DND-41 (cell line): ENCODE measurements at regions not wholly inside any gene's neighbourhood (a gene's known extent, or its start where the extent isn't known, plus 50 kb on each side); places are given as distances from the start of the nearest gene placed in this dataset.

Source experiments
- ATAC-seq: fragments of 200-7000 bp; cut with Tn5 transposase; 3 replicates; pipeline ENCODE4 v1.9.1; 2021; ENCODE audit warnings: low read depth; ENCODE audit not compliant: insufficient read depth
- DNase-seq: peaks from one replicate; pipeline ENCODE4 v3.0.0-alpha.2; 2020
- H2AFZ ChIP-seq: 2 replicates; pipeline ENCODE4 v1.6.0; 2012; ENCODE audit warnings: low read depth, low read length
- H3K27ac ChIP-seq: 2 replicates; pipeline ENCODE4 v1.5.1; 2012; ENCODE audit warnings: low read length, inconsistent platforms
- H3K27me3 ChIP-seq: fragments of 200-600 bp; sonication (generic); 2 replicates; pipeline ENCODE4 v1.6.0; 2012; ENCODE audit warnings: low read length, mild to moderate bottlenecking, inconsistent platforms; ENCODE audit not compliant: insufficient read depth, poor library complexity
- H3K36me3 ChIP-seq: 2 replicates; pipeline ENCODE4 v1.5.1; 2012; ENCODE audit warnings: low read length, inconsistent platforms; ENCODE audit not compliant: insufficient read depth
- H3K4me1 ChIP-seq: 2 replicates; pipeline ENCODE4 v1.5.1; 2012; ENCODE audit warnings: mild to moderate bottlenecking, low read length; ENCODE audit not compliant: insufficient read depth
- H3K4me2 ChIP-seq: 2 replicates; pipeline ENCODE4 v1.6.0; 2012; ENCODE audit warnings: mild to moderate bottlenecking, moderate library complexity, low read length, inconsistent platforms; ENCODE audit not compliant: insufficient read depth
- H3K4me3 ChIP-seq, 2 experiments: fragments of 200-600 bp in 1 of 2; shearing (Covaris generic) in 1 of 2; 2 replicates each; pipeline ENCODE4 v1.5.1; 2012 to 2016; ENCODE audit warnings: inconsistent platforms in 2 of 2, low read length in 2 of 2, mild to moderate bottlenecking in 2 of 2, low read depth in 1 of 2, moderate library complexity in 1 of 2
- H3K79me2 ChIP-seq: 2 replicates; pipeline ENCODE4 v1.6.0; 2012; ENCODE audit warnings: low read length, inconsistent platforms; ENCODE audit not compliant: insufficient read depth
- H3K9ac ChIP-seq: 2 replicates; pipeline ENCODE4 v1.6.0; 2012; ENCODE audit warnings: low read depth, mild to moderate bottlenecking, inconsistent platforms, low read length, moderate library complexity
- H3K9me3 ChIP-seq: 2 replicates; pipeline ENCODE4 v1.5.1; 2012; ENCODE audit warnings: low read length, moderate library complexity, mild to moderate bottlenecking, inconsistent platforms; ENCODE audit not compliant: insufficient read depth, severe bottlenecking
- H4K20me1 ChIP-seq: 2 replicates; pipeline ENCODE4 v1.6.0; 2012; ENCODE audit warnings: low read length; ENCODE audit not compliant: insufficient read depth
- CTCF ChIP-seq: IDR thresholded peaks from 2 replicates; pipeline ENCODE4 v1.5.1; 2012; ENCODE audit warnings: borderline replicate concordance, low read length, moderate library complexity, mild to moderate bottlenecking; ENCODE audit not compliant: poor library complexity, severe bottlenecking; ENCODE audit errors: extremely low read depth
- EZH2 ChIP-seq: IDR thresholded peaks from 3 replicates; pipeline ENCODE4 v1.6.1; 2012; ENCODE audit warnings: borderline replicate concordance, low read depth, mild to moderate bottlenecking, moderate library complexity, low read length, inconsistent platforms; ENCODE audit not compliant: severe bottlenecking

GRCh38 chr18:61194726-61195125, 138.5 kb upstream of the CDH20 start:
- Histone ChIP-seq H3K9me3 (no peaks in the 10 kb centered on the region), H3K27me3 (no peaks in the 10 kb centered on the region), H2AFZ (no peak overlapping the region), H3K9ac (no peak overlapping the region), H3K4me1 (no peaks in the 10 kb centered on the region), H3K36me3 (no peaks in the 10 kb centered on the region), H3K4me3 (no peak overlapping the region), H3K4me2 (no peak overlapping the region), H3K27ac (no peak overlapping the region), H3K79me2 (no peaks in the 10 kb centered on the region), H4K20me1 (no peaks in the 10 kb centered on the region)
- DNase-seq (no peak), ATAC-seq (no peak)
- TF ChIP-seq EZH2 (no peak), CTCF (no peak)

GRCh38 chr18:61196750-61197149, 136.5 kb upstream of the CDH20 start:
- H3K9me3 ChIP-seq, result no peaks in the 10 kb centered on the region
- H3K4me1 ChIP-seq, result no peaks in the 10 kb centered on the region
- H3K9ac ChIP-seq, result no peak overlapping the region
- TF ChIP-seq EZH2, result no peak
- no peak for TF ChIP-seq CTCF
- H2AFZ ChIP-seq, result no peak overlapping the region
- H4K20me1 ChIP-seq, result no peaks in the 10 kb centered on the region
- H3K79me2 ChIP-seq, result no peaks in the 10 kb centered on the region
- no peak overlapping the region for H3K27ac ChIP-seq
- no peak for DNase-seq
- H3K4me3 ChIP-seq, result no peak overlapping the region
- no peak for ATAC-seq
- H3K27me3 ChIP-seq, result no peaks in the 10 kb centered on the region
- H3K36me3 ChIP-seq, result no peaks in the 10 kb centered on the region
- no peak overlapping the region for H3K4me2 ChIP-seq

GRCh38 chr18:61198486-61198885, 134.7 kb upstream of the CDH20 start:
- Histone ChIP-seq H4K20me1 (no peaks in the 10 kb centered on the region), H3K4me1 (no peaks in the 10 kb centered on the region), H3K36me3 (no peaks in the 10 kb centered on the region), H3K27me3 (no peaks in the 10 kb centered on the region), H3K4me2 (no peak overlapping the region), H3K79me2 (no peaks in the 10 kb centered on the region), H3K9me3 (no peaks in the 10 kb centered on the region), H3K9ac (no peak overlapping the region), H2AFZ (no peak overlapping the region), H3K27ac (no peak overlapping the region), H3K4me3 (no peak overlapping the region)
- no peak for DNase-seq
- ATAC-seq, result no peak
- TF ChIP-seq CTCF (no peak), EZH2 (no peak)
